Fibroblast of lung (primary cell): ENCODE measurements at regions not wholly inside any gene's neighbourhood (a gene's known extent, or its start where the extent isn't known, plus 50 kb on each side); places are given as distances from the start of the nearest gene placed in this dataset.

ENCODE experiments used
- DNase-seq, 2 donors: peaks; one replicate each; pipeline versions ENCODE4 v3.0.0 to v3.0.0-alpha.2; 2010; ENCODE audit warnings: low read depth in 2 of 2
- H2AFZ ChIP-seq: 2 replicates; pipeline ENCODE4 v1.5.1; 2012; ENCODE audit warnings: low read length, control low read depth, inconsistent platforms
- H3K27ac ChIP-seq: 2 replicates; pipeline ENCODE4 v1.5.1; 2011; ENCODE audit warnings: low read length, control low read depth; ENCODE audit not compliant: insufficient read depth
- H3K27me3 ChIP-seq: 2 replicates; pipeline ENCODE4 v1.5.1; 2011; ENCODE audit warnings: mild to moderate bottlenecking, low read length; ENCODE audit not compliant: control insufficient read depth, insufficient read depth
- H3K36me3 ChIP-seq: 2 replicates; pipeline ENCODE4 v1.5.1; 2011; ENCODE audit warnings: low read length; ENCODE audit not compliant: control insufficient read depth, insufficient read depth
- H3K4me1 ChIP-seq: 2 replicates; pipeline ENCODE4 v1.5.1; 2011; ENCODE audit warnings: low read length; ENCODE audit not compliant: control insufficient read depth, insufficient read depth; ENCODE audit errors: extremely low read depth
- H3K4me2 ChIP-seq: 2 replicates; pipeline ENCODE4 v1.5.1; 2011; ENCODE audit warnings: low read length, control low read depth; ENCODE audit not compliant: insufficient read depth; ENCODE audit errors: extremely low read depth
- H3K4me3 ChIP-seq, 4 experiments: fragments of 200-600 bp in 1 of 4; sonication (generic) in 1 of 4; replicated peaks in 1 of 4; 2 replicates each; pipeline ENCODE4 v1.5.1; 2011 to 2016; ENCODE audit warnings: low read length in 4 of 4, low read depth in 3 of 4, mild to moderate bottlenecking in 3 of 4, control low read depth in 2 of 4, inconsistent platforms in 1 of 4, mixed read lengths in 1 of 4; ENCODE audit not compliant: insufficient read depth in 1 of 4; ENCODE audit errors: control extremely low read depth in 1 of 4
- H3K79me2 ChIP-seq: 2 replicates; pipeline ENCODE4 v1.5.1; 2012; ENCODE audit warnings: mild to moderate bottlenecking, low read length, inconsistent platforms; ENCODE audit not compliant: control insufficient read depth, insufficient read depth
- H3K9ac ChIP-seq: 2 replicates; pipeline ENCODE4 v1.5.1; 2011; ENCODE audit warnings: mild to moderate bottlenecking, low read length, control low read depth; ENCODE audit not compliant: insufficient read depth
- H3K9me3 ChIP-seq: 2 replicates; pipeline ENCODE4 v1.5.1; 2012; ENCODE audit warnings: low read depth, low read length; ENCODE audit not compliant: control insufficient read depth, insufficient read depth
- H4K20me1 ChIP-seq: 2 replicates; pipeline ENCODE4 v1.5.1; 2011; ENCODE audit warnings: low read length; ENCODE audit not compliant: control insufficient read depth, insufficient read depth; ENCODE audit errors: extremely low read depth
- EZH2 ChIP-seq: IDR thresholded peaks from 2 replicates; pipeline ENCODE4 v1.5.1; 2012; ENCODE audit warnings: low read length, control low read depth, mild to moderate bottlenecking; ENCODE audit errors: missing control alignments
- TF ChIP-seq, protein P1 (sequence below), 2 donors: IDR thresholded peaks in 1 of 2; conservative IDR thresholded peaks in 1 of 2; 1 replicate in 1 of 2; 2 replicates in 1 of 2; pipeline ENCODE4 v1.5.1; 2011 to 2012; ENCODE audit warnings: low read length in 2 of 2, control low read depth in 1 of 2, inconsistent platforms in 1 of 2, low read depth in 1 of 2, mild to moderate bottlenecking in 1 of 2

DNA sequence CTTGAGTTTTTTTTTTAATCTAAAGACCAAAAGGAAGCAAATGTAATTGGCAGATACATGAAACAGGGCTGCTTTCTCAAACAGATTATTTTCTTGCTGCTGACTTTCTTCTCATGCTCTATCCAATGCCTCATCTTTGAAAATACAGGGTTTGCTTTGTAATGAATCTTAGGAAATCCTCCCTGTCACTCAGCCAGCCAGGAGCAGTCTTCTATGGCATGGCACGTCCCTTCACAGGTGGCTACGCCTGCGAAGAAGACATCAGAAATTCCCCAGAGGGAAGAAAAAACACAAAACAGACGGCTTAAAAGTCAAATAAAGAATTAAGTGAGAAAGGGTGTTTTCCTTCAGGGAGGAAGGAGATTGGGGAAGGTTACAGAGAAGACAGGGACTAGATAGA lies 242.5 kb downstream of the IGSF11 start:
- Histone ChIP-seq H3K27ac (no peak overlapping the region), H3K9me3 (no peaks in the 10 kb centered on the region), H4K20me1 (no peaks in the 10 kb centered on the region), H2AFZ (no peak overlapping the region), H3K4me3 (no peak overlapping the region), H3K9ac (no peak overlapping the region), H3K27me3 (no peaks in the 10 kb centered on the region), H3K4me1 (no peaks in the 10 kb centered on the region), H3K36me3 (no peaks in the 10 kb centered on the region), H3K4me2 (no peak overlapping the region), H3K79me2 (no peaks in the 10 kb centered on the region)
- no peak for DNase-seq
- TF ChIP-seq EZH2: no peak
- TF ChIP-seq, protein P1, sequence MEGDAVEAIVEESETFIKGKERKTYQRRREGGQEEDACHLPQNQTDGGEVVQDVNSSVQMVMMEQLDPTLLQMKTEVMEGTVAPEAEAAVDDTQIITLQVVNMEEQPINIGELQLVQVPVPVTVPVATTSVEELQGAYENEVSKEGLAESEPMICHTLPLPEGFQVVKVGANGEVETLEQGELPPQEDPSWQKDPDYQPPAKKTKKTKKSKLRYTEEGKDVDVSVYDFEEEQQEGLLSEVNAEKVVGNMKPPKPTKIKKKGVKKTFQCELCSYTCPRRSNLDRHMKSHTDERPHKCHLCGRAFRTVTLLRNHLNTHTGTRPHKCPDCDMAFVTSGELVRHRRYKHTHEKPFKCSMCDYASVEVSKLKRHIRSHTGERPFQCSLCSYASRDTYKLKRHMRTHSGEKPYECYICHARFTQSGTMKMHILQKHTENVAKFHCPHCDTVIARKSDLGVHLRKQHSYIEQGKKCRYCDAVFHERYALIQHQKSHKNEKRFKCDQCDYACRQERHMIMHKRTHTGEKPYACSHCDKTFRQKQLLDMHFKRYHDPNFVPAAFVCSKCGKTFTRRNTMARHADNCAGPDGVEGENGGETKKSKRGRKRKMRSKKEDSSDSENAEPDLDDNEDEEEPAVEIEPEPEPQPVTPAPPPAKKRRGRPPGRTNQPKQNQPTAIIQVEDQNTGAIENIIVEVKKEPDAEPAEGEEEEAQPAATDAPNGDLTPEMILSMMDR (conservative IDR thresholded peaks at IDR 0.05 in 1 of 2, IDR thresholded peaks at IDR 0.05 in 1 of 2; ENCODE audit: low read depth in 1 of 2, low read length in 2 of 2): no peak

GRCh38 chr3:118793176-118793575 lies 241.5 kb downstream of the IGSF11 start:
- Histone ChIP-seq H3K79me2 (no peaks in the 10 kb centered on the region), H3K27me3 (no peaks in the 10 kb centered on the region), H3K9me3 (no peaks in the 10 kb centered on the region), H4K20me1 (no peaks in the 10 kb centered on the region), H3K4me3 (no peak overlapping the region), H2AFZ (no peak overlapping the region), H3K9ac (no peak overlapping the region), H3K4me2 (no peak overlapping the region), H3K27ac (no peak overlapping the region), H3K36me3 (no peaks in the 10 kb centered on the region), H3K4me1 (no peaks in the 10 kb centered on the region)
- TF ChIP-seq EZH2: no peak
- TF ChIP-seq, protein P1 (conservative IDR thresholded peaks at IDR 0.05 in 1 of 2, IDR thresholded peaks at IDR 0.05 in 1 of 2; ENCODE audit: low read depth in 1 of 2, low read length in 2 of 2): no peak
- DNase-seq: no peak

DNA sequence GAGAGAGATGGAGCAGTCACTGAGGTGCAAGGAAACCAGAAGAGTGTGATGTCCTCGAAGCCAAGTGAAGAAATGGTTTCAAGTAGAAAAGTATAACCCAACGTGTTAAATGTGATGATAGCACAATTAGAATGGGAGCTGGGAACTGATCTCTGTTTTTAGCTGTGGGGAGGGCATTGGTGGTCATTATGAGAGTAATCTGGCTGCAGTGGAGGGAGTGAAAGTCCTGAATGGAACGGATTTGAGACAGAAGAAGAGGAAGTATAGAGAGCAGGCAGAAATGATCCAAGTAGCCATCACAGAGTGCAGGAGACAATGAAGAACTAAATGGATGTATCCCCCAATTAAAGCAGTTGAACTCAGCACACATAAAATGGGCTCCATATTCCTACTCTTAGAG lies 235.3 kb downstream of the IGSF11 start:
- Histone ChIP-seq H3K4me1 (no peaks in the 10 kb centered on the region), H4K20me1 (no peaks in the 10 kb centered on the region), H3K4me3 (no peak overlapping the region), H3K36me3 (no peaks in the 10 kb centered on the region), H3K9me3 (no peaks in the 10 kb centered on the region), H2AFZ (no peak overlapping the region), H3K4me2 (no peak overlapping the region), H3K27ac (no peak overlapping the region), H3K9ac (no peak overlapping the region), H3K79me2 (no peaks in the 10 kb centered on the region), H3K27me3 (no peaks in the 10 kb centered on the region)
- TF ChIP-seq, protein P1 (conservative IDR thresholded peaks at IDR 0.05 in 1 of 2, IDR thresholded peaks at IDR 0.05 in 1 of 2; ENCODE audit: low read depth in 1 of 2, low read length in 2 of 2): no peak
- no peak for TF ChIP-seq EZH2
- DNase-seq: no peak
